GM12875 (cell line): ENCODE measurements at regions not wholly inside any gene's neighbourhood (a gene's known extent, or its start where the extent isn't known, plus 50 kb on each side); places are given as distances from the start of the nearest gene placed in this dataset.
"Not testable (repeated sequence)": the region's sequence is repeated elsewhere in the genome, so short reads cannot be mapped to it uniquely, and the experiment has no call there.

Source experiments
- H3K4me3 ChIP-seq: one replicate; pipeline ENCODE4 v1.5.1; 2011; ENCODE audit warnings: low read depth, low read length, control low read depth
- CTCF ChIP-seq: IDR thresholded peaks from 2 replicates; pipeline ENCODE4 v1.5.1; 2011; ENCODE audit warnings: low read depth, mild to moderate bottlenecking, control low read depth, inconsistent platforms, low read length, moderate library complexity, borderline replicate concordance; ENCODE audit not compliant: insufficient read depth

GRCh38 chr5:101292199-101292598 is 389.1 kb upstream of the ST8SIA4 start:
- no peak for TF ChIP-seq CTCF
- H3K4me3 ChIP-seq, result no peak overlapping the region

GRCh38 chr5:101290761-101291160 is 387.7 kb upstream of the ST8SIA4 start:
- not testable (repeated sequence) for H3K4me3 ChIP-seq

- no peak for TF ChIP-seq CTCF
- no peak overlapping the region for H3K4me3 ChIP-seq
Observed at GRCh38 chr5:101288633-101289032, 385.6 kb upstream of the ST8SIA4 start.

GRCh38 chr5:101284736-101285375 is 381.8 kb upstream of the ST8SIA4 start:
- no peak for TF ChIP-seq CTCF
- no peak overlapping the region for H3K4me3 ChIP-seq

GRCh38 chr5:101283938-101284337 is 380.9 kb upstream of the ST8SIA4 start:
- H3K4me3 ChIP-seq, result not testable (repeated sequence)

GRCh38 chr5:101278917-101279316 is 375.8 kb upstream of the ST8SIA4 start:
- H3K4me3 ChIP-seq, result no peak overlapping the region
- TF ChIP-seq CTCF, result no peak

GRCh38 chr5:101278011-101278687 is 375.1 kb upstream of the ST8SIA4 start:
- H3K4me3 ChIP-seq, result no peak overlapping the region
- TF ChIP-seq CTCF, result no peak

GRCh38 chr5:101271945-101272344 is 368.9 kb upstream of the ST8SIA4 start:
- no peak for TF ChIP-seq CTCF
- no peak overlapping the region for H3K4me3 ChIP-seq
